MV-4-11 (cell line): ENCODE measurements at regions not wholly inside any gene's neighbourhood (a gene's known extent, or its start where the extent isn't known, plus 50 kb on each side); places are given as distances from the start of the nearest gene placed in this dataset.

Experiments used
- DNase-seq: peaks from one replicate; lab custom pipeline; 2025; lab: John Stamatoyannopoulos, UW

- peak; percentile 54 for DNase-seq
These were observed 127.6 kb downstream of the QPCT start for GRCh38 chr2:37471994-37472393.

GRCh38 chr2:37472959-37473358 is 128.5 kb downstream of the QPCT start:
- DNase-seq, result no peak

- DNase-seq, result no peak
These were observed 132.0 kb downstream of the QPCT start for GRCh38 chr2:37476411-37476810.

DNA sequence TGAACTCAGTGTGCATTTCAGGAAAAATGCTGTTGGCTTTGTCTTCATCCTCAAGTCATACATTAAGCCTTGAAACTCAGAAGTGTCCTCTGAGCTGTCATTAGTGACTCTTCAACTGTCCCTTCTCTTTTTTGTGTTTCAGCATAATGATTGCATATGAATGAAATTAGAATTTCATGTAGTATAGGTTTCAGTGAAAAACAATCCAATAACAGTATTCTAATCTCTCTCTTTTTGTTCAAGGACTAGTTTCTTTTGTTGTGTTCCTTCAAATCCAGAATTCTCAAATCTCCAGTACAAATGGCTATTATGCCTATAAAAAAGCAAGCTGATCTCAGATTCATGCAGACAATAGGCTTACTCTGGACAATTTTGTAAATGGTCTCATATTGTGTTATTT is 133.5 kb downstream of the QPCT start:
- peak; percentile 6 for DNase-seq

GRCh38 chr2:37481244-37481643 is 136.8 kb downstream of the QPCT start:
- DNase-seq, result no peak

- DNase-seq, result no peak
These were observed 144.6 kb downstream of the QPCT start for GRCh38 chr2:37489041-37489456.

DNA sequence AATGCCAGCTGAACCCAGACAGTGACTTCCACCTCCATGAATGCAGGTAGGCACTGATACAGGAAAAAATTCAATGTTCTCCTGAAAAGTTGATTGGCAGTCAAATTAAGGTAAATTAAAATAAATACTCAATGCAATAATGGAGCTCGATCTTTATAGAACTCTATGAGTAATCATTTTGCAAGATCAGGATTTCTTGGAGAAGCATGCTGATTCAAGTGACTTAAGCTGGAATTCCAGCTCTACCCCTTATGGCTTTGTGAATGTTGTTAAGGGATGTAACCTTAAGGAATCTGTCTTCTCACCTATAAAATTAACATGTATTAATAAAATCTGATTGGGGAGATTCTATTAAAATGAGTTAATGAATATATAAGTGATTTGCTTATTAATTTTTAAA is 145.1 kb downstream of the QPCT start:
- no peak for DNase-seq

DNA sequence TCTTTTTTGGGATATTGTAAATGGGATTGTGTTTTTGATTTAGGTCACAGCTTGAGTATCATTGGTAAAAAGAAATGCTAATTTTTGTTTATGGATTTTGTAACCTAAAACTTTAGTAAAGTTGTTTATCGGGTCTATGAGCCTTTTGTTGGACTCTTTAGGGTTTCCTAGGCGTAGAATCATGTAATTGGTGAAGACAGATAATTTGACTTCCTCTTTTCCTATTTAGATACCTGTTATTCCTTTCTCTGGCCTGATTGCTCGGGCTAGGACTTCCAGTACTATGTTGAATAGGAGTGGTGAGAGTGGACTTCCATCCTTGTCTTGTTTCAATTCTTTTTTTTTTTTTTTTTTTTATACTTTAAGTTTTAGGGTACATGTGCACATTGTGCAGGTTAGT is 149.0 kb downstream of the QPCT start:
- no peak for DNase-seq

DNA sequence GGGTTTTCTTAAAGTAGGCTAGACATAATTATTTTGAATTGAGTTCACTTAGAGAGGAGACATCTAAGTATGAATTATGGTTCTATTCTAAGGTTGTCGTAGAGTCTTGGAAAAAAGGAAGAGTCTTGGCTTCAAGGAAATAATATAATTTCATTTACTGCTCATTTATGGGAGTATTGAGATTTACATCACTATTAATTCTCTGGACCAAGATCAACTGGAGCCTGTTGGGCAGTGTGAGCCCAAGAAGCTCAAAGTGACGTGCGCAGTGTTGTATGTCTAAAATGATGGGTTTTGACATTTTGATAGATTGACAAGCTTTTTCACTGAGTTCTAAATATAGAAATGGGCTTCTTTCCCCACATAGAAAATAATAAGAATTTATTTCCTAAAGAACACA is 154.7 kb downstream of the QPCT start:
- DNase-seq, result no peak

GRCh38 chr2:37500031-37500430 is 155.6 kb downstream of the QPCT start:
- DNase-seq, result peak; percentile 62

DNA sequence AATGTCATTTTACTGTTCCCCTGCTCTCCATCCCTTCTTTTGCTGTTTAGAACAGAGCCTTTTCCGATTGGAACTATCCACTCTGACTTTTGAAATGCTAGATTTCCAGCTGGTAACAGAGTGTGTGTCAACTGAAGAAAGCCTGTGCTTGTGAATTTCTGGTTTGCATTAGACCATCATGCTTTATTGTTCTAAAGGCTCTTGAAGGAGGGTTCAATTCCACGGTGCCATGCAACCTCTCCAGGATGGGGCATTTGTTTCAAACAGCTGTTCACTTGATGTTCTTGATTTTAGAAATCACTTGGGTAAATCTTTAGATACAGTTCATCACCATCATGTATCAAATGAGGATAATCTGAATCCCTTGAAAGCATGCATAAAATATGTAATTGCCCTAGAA is 156.7 kb downstream of the QPCT start:
- no peak for DNase-seq

DNA sequence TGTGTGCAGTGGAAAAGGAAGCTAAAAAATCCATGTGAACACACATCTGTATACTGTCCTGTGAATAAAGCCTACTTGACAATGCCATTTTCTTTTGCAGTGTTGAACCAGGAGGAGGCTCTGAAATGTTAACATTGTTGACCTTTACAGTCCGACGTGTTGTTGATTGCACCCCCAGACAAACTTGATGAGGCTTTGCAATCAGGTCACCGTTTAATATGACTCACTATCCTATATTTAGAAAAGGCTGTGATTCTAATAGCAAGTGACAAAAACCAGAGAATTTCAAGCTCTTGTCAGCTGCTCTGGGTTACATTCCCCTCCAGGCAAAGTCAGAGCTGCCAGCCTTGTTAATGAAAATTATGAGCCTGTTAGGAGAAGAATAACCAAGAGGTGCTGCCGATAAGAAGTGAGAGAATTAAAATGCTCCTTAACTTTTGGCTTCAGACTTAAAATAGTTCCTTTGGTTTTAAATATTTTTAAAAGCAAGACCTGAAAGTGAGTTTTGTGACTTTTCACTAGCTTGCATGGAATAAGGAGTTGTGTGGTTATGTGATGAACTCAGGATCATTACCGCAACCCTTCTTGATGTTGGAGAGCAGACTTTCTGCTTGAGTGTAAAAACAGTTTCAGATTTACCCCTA is 162.1 kb downstream of the QPCT start:
- DNase-seq, result no peak

DNA sequence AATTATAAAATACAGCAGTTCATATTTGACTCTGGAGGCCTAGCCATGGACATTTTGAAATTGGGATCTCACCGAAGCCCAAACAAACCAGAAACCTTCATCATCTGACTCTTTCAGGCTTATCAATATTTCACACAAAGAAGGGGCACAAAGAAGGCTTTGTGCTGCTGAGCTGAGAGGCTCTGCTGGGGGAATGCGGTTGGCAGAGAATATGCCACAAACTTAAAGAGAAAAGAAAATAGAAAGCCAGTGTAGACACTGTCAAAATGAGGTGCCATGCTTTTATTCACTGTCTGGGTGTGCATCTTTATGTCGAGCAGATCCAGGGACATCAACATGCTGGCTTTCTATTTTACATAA is 162.6 kb downstream of the QPCT start:
- no peak for DNase-seq

GRCh38 chr2:37507703-37508102 is 163.3 kb downstream of the QPCT start:
- DNase-seq, result no peak

- no peak for DNase-seq
These were observed 158.5 kb downstream of the CDC42EP3 start for GRCh38 chr2:37512971-37513370.

DNA sequence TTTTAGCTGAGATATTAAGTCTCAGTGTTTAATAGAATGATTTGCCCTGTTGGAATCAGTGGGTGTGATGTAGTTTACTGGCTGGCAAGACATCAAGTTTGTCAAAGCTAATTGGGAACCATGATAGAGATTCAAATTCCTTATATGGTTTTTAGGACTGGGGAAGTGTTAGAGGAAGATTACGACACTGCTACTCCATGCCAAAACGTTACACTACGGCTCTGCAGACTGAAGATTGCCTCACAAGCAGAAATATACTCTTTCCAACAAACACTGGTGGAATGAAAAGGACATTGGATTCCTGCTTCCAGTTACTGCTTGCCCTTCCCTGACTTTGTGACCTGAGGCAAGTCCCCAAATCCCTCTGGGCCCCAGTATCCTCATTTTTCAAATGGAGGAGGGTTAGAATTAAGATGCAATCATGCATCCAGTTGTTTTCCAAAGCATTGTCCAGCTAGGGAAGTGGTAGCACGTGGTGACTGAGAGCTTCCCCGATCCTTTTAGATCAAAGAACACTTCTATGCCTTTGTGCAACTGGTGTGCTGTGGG is 147.6 kb downstream of the CDC42EP3 start:
- peak; percentile 82 for DNase-seq

DNA sequence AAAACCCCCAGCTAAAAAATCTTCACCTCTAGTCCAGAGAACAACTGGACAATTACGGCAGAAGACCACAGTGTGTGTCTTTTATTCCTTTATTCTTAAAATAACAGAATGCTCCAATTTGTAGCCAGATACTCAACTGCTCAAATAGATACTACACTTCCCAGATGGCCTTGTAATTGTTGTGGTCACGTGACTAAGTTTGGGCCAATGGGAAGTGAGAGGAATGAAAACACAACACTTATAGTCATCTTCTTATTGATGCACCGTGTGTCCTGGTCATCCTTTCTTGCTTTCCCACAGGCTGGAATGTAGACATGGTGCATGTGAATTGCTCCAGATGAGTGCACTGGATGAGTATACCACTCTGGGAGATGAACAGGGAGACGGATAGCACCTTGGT is 145.1 kb downstream of the CDC42EP3 start:
- peak; percentile 19 for DNase-seq

- DNase-seq, result no peak
These were observed 144.6 kb downstream of the CDC42EP3 start for GRCh38 chr2:37526856-37527255.

- no peak for DNase-seq
These were observed 144.1 kb downstream of the CDC42EP3 start for GRCh38 chr2:37527361-37527760.

DNA sequence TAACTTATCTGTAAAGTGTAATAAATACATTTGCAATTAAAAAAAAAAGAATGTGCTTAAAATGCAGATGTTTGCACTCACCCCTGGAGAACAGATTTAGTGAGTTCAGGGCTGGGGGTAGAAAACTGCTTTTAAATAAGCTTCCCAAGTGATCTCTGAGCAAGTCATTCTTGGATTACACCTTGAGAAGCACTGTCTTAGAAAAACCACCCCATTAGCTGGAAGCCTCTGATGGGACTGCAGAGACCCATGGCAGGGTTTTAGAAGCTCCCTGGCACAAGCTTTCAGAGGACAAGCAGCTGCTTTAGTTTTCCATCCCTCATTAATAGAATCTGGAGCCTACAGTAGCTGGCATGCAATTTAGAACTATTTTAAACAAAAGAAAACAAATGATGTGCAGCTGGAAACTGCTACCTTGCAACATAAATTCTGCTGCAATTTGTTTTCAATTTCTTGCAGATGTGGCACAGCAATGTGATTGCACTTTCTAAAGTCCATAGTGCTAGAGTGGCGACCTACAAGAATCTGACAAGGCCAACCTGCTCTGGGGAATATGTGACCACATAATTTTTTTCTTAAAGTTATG is 141.5 kb downstream of the CDC42EP3 start:
- DNase-seq, result no peak

DNA sequence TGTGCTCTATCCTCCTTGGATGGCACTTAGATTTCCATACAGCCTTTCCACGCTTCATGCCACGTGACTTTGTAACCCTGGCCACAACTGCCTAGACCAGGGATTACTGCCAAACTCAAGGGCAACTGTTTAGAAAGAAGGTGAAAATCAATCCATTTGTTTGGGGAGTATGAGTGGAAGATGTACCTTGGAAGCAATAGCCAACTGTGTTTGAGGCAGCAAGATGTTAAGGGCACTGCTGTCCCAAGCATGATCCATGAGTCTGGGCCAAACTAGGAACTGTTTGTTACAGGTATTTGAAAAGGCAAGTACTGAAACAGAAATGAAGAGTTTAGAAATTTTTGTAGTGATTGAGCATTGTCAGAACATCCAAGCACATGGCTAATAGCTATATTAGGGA is 138.9 kb downstream of the CDC42EP3 start:
- no peak for DNase-seq

GRCh38 chr2:37537316-37537715 is 134.1 kb downstream of the CDC42EP3 start:
- DNase-seq, result no peak

GRCh38 chr2:37541516-37541915 is 129.9 kb downstream of the CDC42EP3 start:
- DNase-seq, result no peak

DNA sequence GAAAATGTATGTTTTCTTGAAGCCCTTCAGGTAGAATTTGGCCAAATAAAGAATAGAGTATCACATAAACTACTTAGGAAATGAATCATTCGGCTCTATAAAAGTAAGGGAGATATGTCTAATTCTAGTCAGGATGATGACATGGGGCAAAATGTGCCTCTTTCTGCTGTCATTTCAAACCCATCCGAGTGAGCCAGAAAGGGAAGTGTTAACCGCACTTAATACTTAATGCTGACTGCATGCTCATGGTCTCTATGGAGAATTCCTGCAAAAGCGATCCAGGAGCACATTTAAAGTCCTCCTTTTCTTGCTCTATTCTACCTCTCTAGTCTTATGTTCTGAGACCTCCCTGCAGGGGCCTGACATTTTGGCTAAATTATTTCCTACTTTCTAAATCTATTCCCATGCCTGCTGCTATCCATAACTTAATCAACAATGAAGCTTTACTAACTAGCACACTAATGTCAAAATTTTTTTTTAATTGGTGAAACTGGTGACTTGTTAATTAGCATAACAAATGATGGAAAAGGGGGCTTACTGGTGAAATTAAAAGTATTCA is 127.4 kb downstream of the CDC42EP3 start:
- peak; percentile 67 for DNase-seq
